Amniotic epithelial cell (primary cell): ENCODE measurements at regions not wholly inside any gene's neighbourhood (a gene's known extent, or its start where the extent isn't known, plus 50 kb on each side); places are given as distances from the start of the nearest gene placed in this dataset.
A peak's percentile ranks its signal among the peaks of the same experiment; 100 is the strongest.

Experiments
- DNase-seq: peaks from one replicate; pipeline ENCODE4 v3.0.0-alpha.2; 2010; ENCODE audit warnings: low read depth

- DNase-seq, result no peak
These were observed 200.3 kb upstream of the FOXD3 start for GRCh38 chr1:63122079-63122478.

- DNase-seq, result peak; percentile 84
These were observed 197.6 kb upstream of the FOXD3 start for GRCh38 chr1:63124666-63125191.

- DNase-seq, result no peak
These were observed 196.3 kb upstream of the FOXD3 start for GRCh38 chr1:63126104-63126503.

DNA sequence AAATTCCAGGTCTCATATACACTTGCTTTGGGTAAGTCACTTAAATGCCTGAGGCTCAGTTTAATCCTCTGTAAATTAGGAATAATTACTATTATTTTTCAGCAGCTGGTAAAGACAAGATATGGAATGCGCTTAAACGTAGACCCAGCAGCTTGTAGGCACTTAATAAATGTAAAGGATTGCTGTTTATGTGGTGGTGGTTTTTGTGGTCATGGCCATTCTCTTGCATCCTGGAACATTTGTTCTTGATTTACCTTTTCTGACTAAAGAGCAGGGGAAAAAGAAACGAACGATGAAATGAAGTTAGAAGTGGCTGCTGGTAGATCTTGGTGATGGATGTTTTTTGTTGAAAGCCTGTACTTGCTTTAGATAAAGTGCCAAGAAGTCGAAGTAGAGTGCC is 195.0 kb upstream of the FOXD3 start:
- peak; percentile 84 for DNase-seq

DNA sequence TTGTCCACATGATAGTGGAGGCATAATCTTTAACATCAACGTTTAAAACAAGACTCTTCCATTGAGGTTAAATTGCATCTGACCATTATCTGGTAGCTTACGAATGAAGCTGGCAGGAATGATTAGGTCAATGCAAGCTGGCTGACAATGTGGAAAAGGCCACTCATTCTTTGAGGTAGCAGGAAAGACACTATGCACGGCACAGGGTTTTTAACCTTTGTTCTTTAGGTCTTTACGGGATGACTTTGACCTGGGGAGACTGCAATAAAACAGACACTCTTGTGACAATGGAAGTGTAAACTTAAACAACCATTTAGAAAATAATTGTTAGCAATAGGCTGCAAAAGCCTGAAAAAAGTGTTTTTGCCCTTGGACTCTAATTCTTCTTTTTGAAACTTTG is 193.8 kb upstream of the FOXD3 start:
- DNase-seq, result no peak

GRCh38 chr1:63129184-63129583 is 193.2 kb upstream of the FOXD3 start:
- no peak for DNase-seq

GRCh38 chr1:63129855-63130254 is 192.5 kb upstream of the FOXD3 start:
- DNase-seq, result no peak

- no peak for DNase-seq
These were observed 187.7 kb upstream of the FOXD3 start for GRCh38 chr1:63134501-63135173.

DNA sequence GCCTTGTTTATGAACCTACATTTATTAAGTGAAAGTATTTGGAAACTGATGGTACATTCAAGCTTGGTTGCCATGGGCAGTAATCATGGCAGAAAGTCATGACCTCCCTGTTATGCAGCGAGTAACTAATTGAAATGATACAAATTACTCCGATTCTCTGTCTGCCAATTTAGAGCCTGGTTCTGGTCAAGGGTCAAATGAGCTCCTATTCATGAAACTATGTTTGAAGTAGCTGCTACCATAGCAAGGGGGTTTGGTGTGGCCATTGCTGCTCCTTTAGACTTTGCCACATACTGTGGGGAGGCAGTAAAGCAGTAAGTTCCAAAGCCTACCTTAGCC is 187.2 kb upstream of the FOXD3 start:
- DNase-seq, result no peak

DNA sequence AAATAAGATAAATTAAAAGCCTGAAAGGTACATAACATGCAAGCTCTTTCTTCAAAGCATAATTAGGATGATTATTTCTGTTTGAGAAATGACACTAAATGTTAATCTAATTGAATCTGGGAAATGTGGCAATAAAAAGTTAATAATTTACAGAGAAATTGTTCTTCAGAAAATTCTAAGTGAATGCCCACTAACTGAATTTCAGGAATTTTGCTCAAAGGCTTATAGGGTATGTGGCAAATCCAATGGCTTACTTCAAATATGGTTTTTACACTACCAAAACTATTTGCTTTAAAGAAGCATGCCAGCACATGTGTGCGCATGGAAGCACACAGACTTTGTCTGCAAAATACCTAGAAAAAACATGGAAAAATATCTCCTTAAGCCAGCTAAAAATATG is 186.6 kb upstream of the FOXD3 start:
- DNase-seq, result no peak

GRCh38 chr1:63142001-63142400 is 180.4 kb upstream of the FOXD3 start:
- DNase-seq, result no peak

DNA sequence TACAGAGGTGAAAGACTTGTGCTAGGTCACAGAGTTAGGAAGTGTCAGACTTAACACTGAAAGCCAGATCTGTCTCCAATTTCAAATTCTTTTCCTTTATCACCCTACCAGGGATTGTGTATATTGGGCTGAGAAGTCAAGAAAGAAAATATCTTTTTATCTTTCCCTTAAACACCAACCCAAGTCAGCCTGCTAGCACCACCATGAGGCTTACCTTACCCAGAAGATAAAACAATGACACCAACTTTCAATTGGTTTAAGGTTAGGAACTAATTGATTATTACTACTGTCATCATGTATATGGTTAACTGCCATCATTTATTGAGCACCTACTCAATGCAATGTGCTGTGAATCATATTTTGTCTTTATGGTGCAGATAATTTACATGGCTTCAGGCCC is 178.9 kb upstream of the FOXD3 start:
- DNase-seq, result no peak

DNA sequence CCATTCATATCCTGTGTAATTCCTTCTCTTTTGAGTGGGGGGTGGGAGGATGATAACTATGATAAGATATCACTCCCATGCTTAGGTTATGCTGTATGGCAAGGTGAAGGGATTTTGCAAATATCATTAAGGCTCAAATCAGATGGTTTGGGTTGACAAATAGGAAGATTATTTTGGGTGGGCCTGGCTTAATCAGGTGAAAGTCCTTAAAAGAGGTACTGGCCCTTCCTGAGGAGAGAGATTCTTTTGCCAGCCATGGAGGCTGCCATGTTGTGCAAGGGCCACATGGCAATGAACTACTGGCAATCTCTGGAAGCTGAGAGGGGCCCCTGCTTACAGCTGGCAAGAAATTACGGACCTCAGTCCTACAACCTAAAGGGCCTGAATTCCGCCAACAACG is 174.6 kb upstream of the FOXD3 start:
- no peak for DNase-seq

DNA sequence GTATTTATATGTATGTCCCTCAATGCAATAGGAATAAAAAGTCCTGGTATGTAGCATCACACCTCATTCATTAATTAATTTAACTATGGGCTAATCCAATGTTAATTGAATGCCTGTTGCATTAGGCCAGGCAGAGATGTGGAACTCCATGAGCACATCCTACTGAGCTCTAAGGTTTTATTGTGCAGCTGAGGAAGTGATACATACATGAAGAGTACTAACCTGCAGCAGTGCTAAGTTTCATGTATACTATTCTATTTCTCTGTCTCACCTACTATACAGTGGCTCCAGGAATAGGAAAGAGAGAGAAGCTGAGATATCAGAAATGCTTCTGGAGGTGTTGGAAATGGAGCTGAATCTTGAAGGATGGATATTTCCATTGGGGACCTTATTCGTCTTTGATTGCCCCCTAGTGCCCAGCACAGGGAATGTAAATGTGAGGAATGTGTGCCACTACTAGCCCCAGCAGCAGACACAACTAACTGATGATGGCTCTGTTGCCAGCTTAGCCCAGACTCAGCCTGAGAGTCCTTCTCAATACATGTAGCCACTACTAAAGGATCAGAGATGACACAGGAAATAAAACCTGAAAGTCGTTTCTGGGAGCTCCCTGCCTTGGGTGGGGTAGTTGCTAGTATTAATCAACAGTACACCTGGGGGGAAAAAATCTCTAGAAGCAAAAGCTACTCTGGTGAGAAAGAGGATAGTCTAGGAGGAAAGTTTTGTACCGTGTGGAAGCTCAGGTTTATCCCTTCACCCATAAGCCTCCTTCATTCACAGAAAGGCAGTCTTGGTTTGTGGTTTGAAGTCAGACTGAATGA is 173.3 kb upstream of the FOXD3 start:
- DNase-seq, result peak; percentile 50

GRCh38 chr1:63152572-63152971 is 169.8 kb upstream of the FOXD3 start:
- no peak for DNase-seq

GRCh38 chr1:63155437-63155836 is 166.9 kb upstream of the FOXD3 start:
- DNase-seq, result no peak

GRCh38 chr1:63157085-63157484 is 165.3 kb upstream of the FOXD3 start:
- no peak for DNase-seq

GRCh38 chr1:63169057-63169456 is 153.3 kb upstream of the FOXD3 start:
- DNase-seq, result no peak

- no peak for DNase-seq
These were observed 149.2 kb upstream of the FOXD3 start for GRCh38 chr1:63173161-63173560.

- no peak for DNase-seq
These were observed 132.7 kb upstream of the FOXD3 start for GRCh38 chr1:63189677-63190076.

DNA sequence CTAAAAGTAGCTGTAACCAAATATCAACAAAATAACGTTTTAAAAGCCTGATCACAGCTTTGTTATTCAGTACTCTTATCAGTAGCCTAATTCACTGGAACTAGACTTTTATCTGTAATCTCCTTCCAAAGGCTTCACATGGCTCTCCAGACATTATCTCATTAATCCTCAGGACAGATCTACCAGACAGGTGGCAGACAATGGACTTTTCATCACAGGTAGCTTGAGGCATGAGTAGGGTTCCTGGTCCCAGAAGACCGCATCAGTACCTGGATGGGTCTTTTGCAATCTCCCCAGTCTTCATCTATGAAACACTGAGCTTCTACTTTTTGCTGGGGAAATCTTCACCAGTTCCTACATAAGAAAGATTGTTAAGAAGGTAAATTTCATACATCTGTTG is 132.2 kb upstream of the FOXD3 start:
- DNase-seq, result no peak

- no peak for DNase-seq
These were observed 123.4 kb upstream of the FOXD3 start for GRCh38 chr1:63198871-63199394.

- DNase-seq, result no peak
These were observed 122.5 kb upstream of the FOXD3 start for GRCh38 chr1:63199706-63200335.
